HFF-Myc (cell line): ENCODE measurements at regions not wholly inside any gene's neighbourhood (a gene's known extent, or its start where the extent isn't known, plus 50 kb on each side); places are given as distances from the start of the nearest gene placed in this dataset.

Experiments used
- DNase-seq: peaks from one replicate; pipeline ENCODE4 v3.0.0-alpha.2; 2011; ENCODE audit warnings: low read depth; ENCODE audit errors: extremely low read depth
- H3K4me3 ChIP-seq: replicated peaks from 2 replicates; pipeline ENCODE4 v1.5.1; 2011; ENCODE audit warnings: low read depth, mild to moderate bottlenecking, control low read depth, low read length
- CTCF ChIP-seq: IDR thresholded peaks from 2 replicates; pipeline ENCODE4 v1.5.1; 2012; ENCODE audit warnings: mild to moderate bottlenecking, low read depth, low read length, control low read depth; ENCODE audit errors: missing control alignments

- no peak overlapping the region for H3K4me3 ChIP-seq
- no peak for TF ChIP-seq CTCF
- DNase-seq, result no peak
These were observed 245.6 kb upstream of the SALL3 start for GRCh38 chr18:78733762-78734613.

GRCh38 chr18:78734614-78734945 lies 245.0 kb upstream of the SALL3 start:
- H3K4me3 ChIP-seq, result no peak overlapping the region
- no peak for DNase-seq
- no peak for TF ChIP-seq CTCF

- no peak overlapping the region for H3K4me3 ChIP-seq
- TF ChIP-seq CTCF, result no peak
- no peak for DNase-seq
These were observed 244.2 kb upstream of the SALL3 start for GRCh38 chr18:78735131-78736014.

GRCh38 chr18:78736015-78736690 lies 243.5 kb upstream of the SALL3 start:
- no peak overlapping the region for H3K4me3 ChIP-seq
- DNase-seq, result no peak
- no peak for TF ChIP-seq CTCF

GRCh38 chr18:78737006-78737915 lies 242.4 kb upstream of the SALL3 start:
- no peak for TF ChIP-seq CTCF
- no peak overlapping the region for H3K4me3 ChIP-seq
- no peak for DNase-seq
